ENCODE measurements at regions not wholly inside any gene's neighbourhood (a gene's known extent, or its start where the extent isn't known, plus 50 kb on each side); places are given as distances from the start of the nearest gene placed in this dataset.

DNA sequence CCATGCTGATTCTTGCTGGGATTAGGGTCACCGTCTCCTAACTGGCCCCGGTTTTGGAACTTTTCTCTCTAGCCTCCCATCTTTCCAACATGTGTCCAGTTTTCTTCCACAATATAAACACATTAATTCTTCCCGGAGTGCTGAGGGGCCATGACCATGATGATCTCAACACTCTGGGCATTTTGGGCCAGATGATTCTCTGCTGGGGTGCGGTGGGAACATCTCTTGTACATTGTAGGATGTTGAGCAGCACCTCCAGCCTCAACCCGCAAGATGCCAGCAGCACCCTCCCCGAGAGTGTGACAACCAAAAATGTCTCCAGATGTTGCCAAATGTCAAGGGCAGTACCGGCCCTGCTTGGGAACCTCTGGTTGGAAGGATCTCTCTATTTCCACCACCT is 164.8 kb downstream of the TFAP2C start:
- no peak for TF ChIP-seq TEAD4 (IDR thresholded peaks at IDR 0.05)
- no peak for TF ChIP-seq EP300 (IDR thresholded peaks at IDR 0.05; ENCODE audit: borderline replicate concordance)
- TF ChIP-seq, protein P1, sequence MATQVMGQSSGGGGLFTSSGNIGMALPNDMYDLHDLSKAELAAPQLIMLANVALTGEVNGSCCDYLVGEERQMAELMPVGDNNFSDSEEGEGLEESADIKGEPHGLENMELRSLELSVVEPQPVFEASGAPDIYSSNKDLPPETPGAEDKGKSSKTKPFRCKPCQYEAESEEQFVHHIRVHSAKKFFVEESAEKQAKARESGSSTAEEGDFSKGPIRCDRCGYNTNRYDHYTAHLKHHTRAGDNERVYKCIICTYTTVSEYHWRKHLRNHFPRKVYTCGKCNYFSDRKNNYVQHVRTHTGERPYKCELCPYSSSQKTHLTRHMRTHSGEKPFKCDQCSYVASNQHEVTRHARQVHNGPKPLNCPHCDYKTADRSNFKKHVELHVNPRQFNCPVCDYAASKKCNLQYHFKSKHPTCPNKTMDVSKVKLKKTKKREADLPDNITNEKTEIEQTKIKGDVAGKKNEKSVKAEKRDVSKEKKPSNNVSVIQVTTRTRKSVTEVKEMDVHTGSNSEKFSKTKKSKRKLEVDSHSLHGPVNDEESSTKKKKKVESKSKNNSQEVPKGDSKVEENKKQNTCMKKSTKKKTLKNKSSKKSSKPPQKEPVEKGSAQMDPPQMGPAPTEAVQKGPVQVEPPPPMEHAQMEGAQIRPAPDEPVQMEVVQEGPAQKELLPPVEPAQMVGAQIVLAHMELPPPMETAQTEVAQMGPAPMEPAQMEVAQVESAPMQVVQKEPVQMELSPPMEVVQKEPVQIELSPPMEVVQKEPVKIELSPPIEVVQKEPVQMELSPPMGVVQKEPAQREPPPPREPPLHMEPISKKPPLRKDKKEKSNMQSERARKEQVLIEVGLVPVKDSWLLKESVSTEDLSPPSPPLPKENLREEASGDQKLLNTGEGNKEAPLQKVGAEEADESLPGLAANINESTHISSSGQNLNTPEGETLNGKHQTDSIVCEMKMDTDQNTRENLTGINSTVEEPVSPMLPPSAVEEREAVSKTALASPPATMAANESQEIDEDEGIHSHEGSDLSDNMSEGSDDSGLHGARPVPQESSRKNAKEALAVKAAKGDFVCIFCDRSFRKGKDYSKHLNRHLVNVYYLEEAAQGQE (IDR thresholded peaks at IDR 0.05; ENCODE audit: low read depth) = no peak
- TF ChIP-seq YY1 (IDR thresholded peaks at IDR 0.05; ENCODE audit: low read depth) = no peak
- TF ChIP-seq TCF12 (IDR thresholded peaks at IDR 0.05; ENCODE audit: low read depth) = no peak
- no peak for TF ChIP-seq TAF1 (IDR thresholded peaks at IDR 0.05; ENCODE audit: low read depth)
- TF ChIP-seq, protein P2, sequence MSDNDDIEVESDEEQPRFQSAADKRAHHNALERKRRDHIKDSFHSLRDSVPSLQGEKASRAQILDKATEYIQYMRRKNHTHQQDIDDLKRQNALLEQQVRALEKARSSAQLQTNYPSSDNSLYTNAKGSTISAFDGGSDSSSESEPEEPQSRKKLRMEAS (IDR thresholded peaks at IDR 0.05) = no peak
- no peak for TF ChIP-seq FOXM1 (IDR thresholded peaks at IDR 0.05; ENCODE audit: borderline replicate concordance, low read depth)
- TF ChIP-seq ZBTB7A (IDR thresholded peaks at IDR 0.05; ENCODE audit: low read depth) = no peak
- TF ChIP-seq CEBPB (IDR thresholded peaks at IDR 0.05) = no peak
- no peak for TF ChIP-seq EGR1 (IDR thresholded peaks at IDR 0.05)
- no peak for TF ChIP-seq RAD21 (IDR thresholded peaks at IDR 0.05; ENCODE audit: low read depth)
- TF ChIP-seq NFIC (IDR thresholded peaks at IDR 0.05) = no peak

DNA sequence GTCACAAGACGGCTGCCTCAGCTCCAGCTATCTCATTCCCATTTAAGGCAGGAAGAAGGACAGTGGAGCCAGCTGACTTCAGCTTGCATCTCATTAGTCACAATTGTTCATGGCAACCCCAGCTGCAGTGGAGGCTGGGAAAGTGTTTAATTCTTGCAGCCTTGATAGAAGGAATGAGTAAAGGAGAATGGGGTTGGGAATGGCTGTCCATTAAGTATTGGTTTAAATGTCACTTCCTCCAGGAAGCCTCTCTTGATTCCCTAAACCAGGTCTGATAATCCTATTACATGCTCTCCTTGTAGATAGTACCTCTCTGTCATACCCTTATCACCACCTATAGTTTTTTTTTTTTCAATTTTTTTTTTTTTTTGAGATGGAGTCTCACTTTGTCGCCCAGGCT is 166.4 kb downstream of the TFAP2C start:
- TF ChIP-seq TCF12 (IDR thresholded peaks at IDR 0.05; ENCODE audit: low read depth) (no peak), TAF1 (IDR thresholded peaks at IDR 0.05; ENCODE audit: low read depth) (no peak), CEBPB (IDR thresholded peaks at IDR 0.05) (no peak), NFIC (IDR thresholded peaks at IDR 0.05) (no peak), TEAD4 (IDR thresholded peaks at IDR 0.05) (no peak), CREB1 (IDR thresholded peaks at IDR 0.05; ENCODE audit: low read depth) (no peak), FOXM1 (IDR thresholded peaks at IDR 0.05; ENCODE audit: borderline replicate concordance, low read depth) (no peak), ZBTB7A (IDR thresholded peaks at IDR 0.05; ENCODE audit: low read depth) (no peak), EP300 (IDR thresholded peaks at IDR 0.05; ENCODE audit: borderline replicate concordance) (no peak)
- TF ChIP-seq, protein P1 (IDR thresholded peaks at IDR 0.05; ENCODE audit: low read depth) = no peak

DNA sequence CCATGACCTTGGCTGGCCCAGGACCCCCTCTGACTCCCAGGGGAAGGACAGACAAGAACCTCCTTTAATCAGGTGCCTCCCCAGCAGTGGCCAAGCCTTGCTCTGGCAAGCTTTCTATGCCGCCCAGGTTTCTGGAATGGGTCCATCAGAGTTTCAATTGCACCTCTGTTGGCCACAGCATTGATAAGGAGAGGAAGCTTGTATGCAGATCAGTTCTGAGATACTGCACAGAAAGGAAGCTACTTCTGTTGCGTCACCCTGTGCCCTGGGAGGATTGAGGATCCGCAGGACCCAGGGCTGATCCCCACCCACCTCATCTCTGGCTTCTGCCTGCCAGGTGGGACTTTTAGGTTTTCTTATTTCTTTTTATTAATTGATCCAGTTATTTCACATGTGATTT is 167.2 kb downstream of the TFAP2C start:
- TF ChIP-seq, protein P2 (IDR thresholded peaks at IDR 0.05) = no peak
- no peak for TF ChIP-seq EP300 (IDR thresholded peaks at IDR 0.05; ENCODE audit: borderline replicate concordance)
- TF ChIP-seq EGR1 (IDR thresholded peaks at IDR 0.05) = no peak
- TF ChIP-seq TEAD4 (IDR thresholded peaks at IDR 0.05) = no peak
- no peak for TF ChIP-seq NFIC (IDR thresholded peaks at IDR 0.05)
- no peak for TF ChIP-seq TCF12 (IDR thresholded peaks at IDR 0.05; ENCODE audit: low read depth)
- TF ChIP-seq CREB1 (IDR thresholded peaks at IDR 0.05; ENCODE audit: low read depth) = no peak
- no peak for TF ChIP-seq FOXM1 (IDR thresholded peaks at IDR 0.05; ENCODE audit: borderline replicate concordance, low read depth)
- TF ChIP-seq RAD21 (IDR thresholded peaks at IDR 0.05; ENCODE audit: low read depth) = no peak
- no peak for TF ChIP-seq TAF1 (IDR thresholded peaks at IDR 0.05; ENCODE audit: low read depth)
- TF ChIP-seq, protein P1 (IDR thresholded peaks at IDR 0.05; ENCODE audit: low read depth) = no peak
- TF ChIP-seq, protein P3, sequence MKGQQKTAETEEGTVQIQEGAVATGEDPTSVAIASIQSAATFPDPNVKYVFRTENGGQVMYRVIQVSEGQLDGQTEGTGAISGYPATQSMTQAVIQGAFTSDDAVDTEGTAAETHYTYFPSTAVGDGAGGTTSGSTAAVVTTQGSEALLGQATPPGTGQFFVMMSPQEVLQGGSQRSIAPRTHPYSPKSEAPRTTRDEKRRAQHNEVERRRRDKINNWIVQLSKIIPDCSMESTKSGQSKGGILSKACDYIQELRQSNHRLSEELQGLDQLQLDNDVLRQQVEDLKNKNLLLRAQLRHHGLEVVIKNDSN (IDR thresholded peaks at IDR 0.05) = no peak
- TF ChIP-seq ZBTB7A (IDR thresholded peaks at IDR 0.05; ENCODE audit: low read depth) = no peak
- no peak for TF ChIP-seq CEBPB (IDR thresholded peaks at IDR 0.05)
- no peak for TF ChIP-seq YY1 (IDR thresholded peaks at IDR 0.05; ENCODE audit: low read depth)

GRCh38 chr20:56797023-56797422 is 167.9 kb downstream of the TFAP2C start:
- no peak for TF ChIP-seq CREB1 (IDR thresholded peaks at IDR 0.05; ENCODE audit: low read depth)
- TF ChIP-seq CEBPB (IDR thresholded peaks at IDR 0.05) = no peak
- no peak for TF ChIP-seq YY1 (IDR thresholded peaks at IDR 0.05; ENCODE audit: low read depth)
- TF ChIP-seq EGR1 (IDR thresholded peaks at IDR 0.05) = no peak
- TF ChIP-seq, protein P1 (IDR thresholded peaks at IDR 0.05; ENCODE audit: low read depth) = no peak
- no peak for TF ChIP-seq NFIC (IDR thresholded peaks at IDR 0.05)
- TF ChIP-seq TEAD4 (IDR thresholded peaks at IDR 0.05) = no peak
- no peak for TF ChIP-seq FOXM1 (IDR thresholded peaks at IDR 0.05; ENCODE audit: borderline replicate concordance, low read depth)
- no peak for TF ChIP-seq TCF12 (IDR thresholded peaks at IDR 0.05; ENCODE audit: low read depth)
- no peak for TF ChIP-seq RAD21 (IDR thresholded peaks at IDR 0.05; ENCODE audit: low read depth)
- no peak for TF ChIP-seq TAF1 (IDR thresholded peaks at IDR 0.05; ENCODE audit: low read depth)
- no peak for TF ChIP-seq EP300 (IDR thresholded peaks at IDR 0.05; ENCODE audit: borderline replicate concordance)
- TF ChIP-seq, protein P2 (IDR thresholded peaks at IDR 0.05) = no peak
- TF ChIP-seq, protein P3 (IDR thresholded peaks at IDR 0.05) = no peak
- TF ChIP-seq ZBTB7A (IDR thresholded peaks at IDR 0.05; ENCODE audit: low read depth) = no peak

All from Ishikawa (cell line).